ENCODE measurements at regions not wholly inside any gene's neighbourhood (a gene's known extent, or its start where the extent isn't known, plus 50 kb on each side); places are given as distances from the start of the nearest gene placed in this dataset.

GRCh38 chr7:85529831-85530230 lies 343.0 kb upstream of the SEMA3D start:
- TF ChIP-seq, protein P1, sequence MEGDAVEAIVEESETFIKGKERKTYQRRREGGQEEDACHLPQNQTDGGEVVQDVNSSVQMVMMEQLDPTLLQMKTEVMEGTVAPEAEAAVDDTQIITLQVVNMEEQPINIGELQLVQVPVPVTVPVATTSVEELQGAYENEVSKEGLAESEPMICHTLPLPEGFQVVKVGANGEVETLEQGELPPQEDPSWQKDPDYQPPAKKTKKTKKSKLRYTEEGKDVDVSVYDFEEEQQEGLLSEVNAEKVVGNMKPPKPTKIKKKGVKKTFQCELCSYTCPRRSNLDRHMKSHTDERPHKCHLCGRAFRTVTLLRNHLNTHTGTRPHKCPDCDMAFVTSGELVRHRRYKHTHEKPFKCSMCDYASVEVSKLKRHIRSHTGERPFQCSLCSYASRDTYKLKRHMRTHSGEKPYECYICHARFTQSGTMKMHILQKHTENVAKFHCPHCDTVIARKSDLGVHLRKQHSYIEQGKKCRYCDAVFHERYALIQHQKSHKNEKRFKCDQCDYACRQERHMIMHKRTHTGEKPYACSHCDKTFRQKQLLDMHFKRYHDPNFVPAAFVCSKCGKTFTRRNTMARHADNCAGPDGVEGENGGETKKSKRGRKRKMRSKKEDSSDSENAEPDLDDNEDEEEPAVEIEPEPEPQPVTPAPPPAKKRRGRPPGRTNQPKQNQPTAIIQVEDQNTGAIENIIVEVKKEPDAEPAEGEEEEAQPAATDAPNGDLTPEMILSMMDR (IDR thresholded peaks at IDR 0.05; ENCODE audit: low read length, missing control alignments) = no peak
- no peak overlapping the region for H3K4me3 ChIP-seq (replicated peaks; ENCODE audit: low read depth, low read length)
- peak; percentile 71 for DNase-seq (ENCODE audit: low read depth)

GRCh38 chr7:85529201-85529600 lies 342.3 kb upstream of the SEMA3D start:
- H3K4me3 ChIP-seq (replicated peaks; ENCODE audit: low read depth, low read length) = no peak overlapping the region
- TF ChIP-seq, protein P1 (IDR thresholded peaks at IDR 0.05; ENCODE audit: low read length, missing control alignments) = no peak
- DNase-seq (ENCODE audit: low read depth) = peak; percentile 75

GRCh38 chr7:85528581-85528980 lies 341.7 kb upstream of the SEMA3D start:
- DNase-seq (ENCODE audit: low read depth) = peak; percentile 43
- TF ChIP-seq, protein P1 (IDR thresholded peaks at IDR 0.05; ENCODE audit: low read length, missing control alignments) = no peak
- no peak overlapping the region for H3K4me3 ChIP-seq (replicated peaks; ENCODE audit: low read depth, low read length)

- no peak for DNase-seq (ENCODE audit: low read depth)
- TF ChIP-seq, protein P1 (IDR thresholded peaks at IDR 0.05; ENCODE audit: low read length, missing control alignments) = no peak
- no peak overlapping the region for H3K4me3 ChIP-seq (replicated peaks; ENCODE audit: low read depth, low read length)
Measured at GRCh38 chr7:85525676-85526075, 338.8 kb upstream of the SEMA3D start.

DNA sequence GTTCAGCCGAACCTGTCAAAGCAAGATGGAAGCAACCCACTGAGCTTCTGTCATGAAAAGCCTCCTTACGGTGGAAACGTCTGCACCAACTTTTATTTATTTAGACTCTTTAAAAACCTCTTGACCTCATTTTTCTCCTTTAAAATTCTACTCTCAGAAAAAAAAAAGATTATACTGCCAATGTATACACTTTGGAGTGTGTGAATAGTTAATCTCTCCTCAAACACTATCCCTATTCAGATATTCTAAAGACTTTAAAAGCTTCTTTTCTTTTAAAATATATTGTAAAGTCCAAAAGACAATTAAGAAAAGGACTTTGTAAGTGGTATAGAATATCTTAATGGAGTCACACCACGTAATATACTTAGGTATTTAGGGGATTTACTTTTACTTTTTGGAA lies 335.2 kb upstream of the SEMA3D start:
- TF ChIP-seq, protein P1 (IDR thresholded peaks at IDR 0.05; ENCODE audit: low read length, missing control alignments) = no peak
- DNase-seq (ENCODE audit: low read depth) = no peak
- H3K4me3 ChIP-seq (replicated peaks; ENCODE audit: low read depth, low read length) = no peak overlapping the region

GRCh38 chr7:85521108-85521694 lies 334.3 kb upstream of the SEMA3D start:
- no peak overlapping the region for H3K4me3 ChIP-seq (replicated peaks; ENCODE audit: low read depth, low read length)
- DNase-seq (ENCODE audit: low read depth) = peak; percentile 24
- TF ChIP-seq, protein P1 (IDR thresholded peaks at IDR 0.05; ENCODE audit: low read length, missing control alignments) = no peak

GRCh38 chr7:85520175-85520574 lies 333.3 kb upstream of the SEMA3D start:
- H3K4me3 ChIP-seq (replicated peaks; ENCODE audit: low read depth, low read length) = no peak overlapping the region
- TF ChIP-seq, protein P1 (IDR thresholded peaks at IDR 0.05; ENCODE audit: low read length, missing control alignments) = no peak
- DNase-seq (ENCODE audit: low read depth) = no peak
